Endodermal cell (in vitro differentiated cells): ENCODE measurements at regions not wholly inside any gene's neighbourhood (a gene's known extent, or its start where the extent isn't known, plus 50 kb on each side); places are given as distances from the start of the nearest gene placed in this dataset.

Experiments used
- DNase-seq: peaks from one replicate; pipeline ENCODE4 v3.0.0-alpha.2; 2017
- H3K27ac ChIP-seq: 2 replicates; pipeline ENCODE4 v1.5.1; 2013; ENCODE audit warnings: mild to moderate bottlenecking, low read depth, low read length, moderate library complexity
- H3K27me3 ChIP-seq: 2 replicates; pipeline ENCODE4 v1.6.1; 2013; ENCODE audit warnings: mild to moderate bottlenecking, low read length, moderate library complexity; ENCODE audit not compliant: insufficient read depth, control insufficient read depth, poor library complexity, severe bottlenecking
- H3K36me3 ChIP-seq: 2 replicates; pipeline ENCODE4 v1.7.0; 2013; ENCODE audit warnings: mild to moderate bottlenecking, low read length, moderate library complexity; ENCODE audit not compliant: control insufficient read depth, insufficient read depth
- H3K4me1 ChIP-seq: one replicate; pipeline ENCODE4 v1.7.0; 2013; ENCODE audit warnings: low read length; ENCODE audit not compliant: control insufficient read depth, insufficient read depth
- H3K4me3 ChIP-seq: 2 replicates; pipeline ENCODE4 v1.5.1; 2013; ENCODE audit warnings: mild to moderate bottlenecking, low read length, moderate library complexity
- H3K9ac ChIP-seq: 2 replicates; pipeline ENCODE4 v1.6.1; 2013; ENCODE audit warnings: mild to moderate bottlenecking, low read length, moderate library complexity; ENCODE audit not compliant: poor library complexity, severe bottlenecking; ENCODE audit errors: extremely low read depth
- H3K9me3 ChIP-seq: 2 replicates; pipeline ENCODE4 v1.6.1; 2013; ENCODE audit warnings: mild to moderate bottlenecking, low read length, moderate library complexity; ENCODE audit not compliant: control insufficient read depth
- H3K27ac Mint-ChIP-seq: 2 replicates; pipeline ENCODE4 v1.8.0; 2020; ENCODE audit warnings: mixed read lengths
- H3K27me3 Mint-ChIP-seq: 2 replicates; pipeline ENCODE4 v1.8.0; 2021; ENCODE audit warnings: mild to moderate bottlenecking, mixed read lengths; ENCODE audit not compliant: insufficient read depth
- H3K36me3 Mint-ChIP-seq: 2 replicates; pipeline ENCODE4 v1.8.0; 2020; ENCODE audit warnings: low read depth, mixed read lengths
- H3K4me1 Mint-ChIP-seq: 2 replicates; pipeline ENCODE4 v1.8.0; 2020; ENCODE audit warnings: mixed read lengths
- H3K4me3 Mint-ChIP-seq: 2 replicates; pipeline ENCODE4 v1.8.0; 2020; ENCODE audit warnings: mild to moderate bottlenecking, moderate library complexity, mixed read lengths
- H3K9me3 Mint-ChIP-seq: 2 replicates; pipeline ENCODE4 v1.8.0; 2020; ENCODE audit warnings: mild to moderate bottlenecking, mixed read lengths
- WGBS, 2 experiments: methylation state at CpG; one replicate each; pipeline versions ENCODE4 v1.1.5 to v1.1.7; 2013; ENCODE audit warnings: missing lambda C conversion rate in 2 of 2, mixed read lengths in 1 of 2; ENCODE audit not compliant: insufficient coverage in 1 of 2, insufficient read length in 1 of 2; 5-methylcytosine and 5-hydroxymethylcytosine counted together
- TF ChIP-seq, protein P1 (sequence below): fragments of 200-600 bp; sonication (generic); conservative IDR thresholded peaks from 2 replicates; pipeline ENCODE4 v1.5.0; 2021; ENCODE audit warnings: antibody characterized with exemption, mild to moderate bottlenecking

DNA sequence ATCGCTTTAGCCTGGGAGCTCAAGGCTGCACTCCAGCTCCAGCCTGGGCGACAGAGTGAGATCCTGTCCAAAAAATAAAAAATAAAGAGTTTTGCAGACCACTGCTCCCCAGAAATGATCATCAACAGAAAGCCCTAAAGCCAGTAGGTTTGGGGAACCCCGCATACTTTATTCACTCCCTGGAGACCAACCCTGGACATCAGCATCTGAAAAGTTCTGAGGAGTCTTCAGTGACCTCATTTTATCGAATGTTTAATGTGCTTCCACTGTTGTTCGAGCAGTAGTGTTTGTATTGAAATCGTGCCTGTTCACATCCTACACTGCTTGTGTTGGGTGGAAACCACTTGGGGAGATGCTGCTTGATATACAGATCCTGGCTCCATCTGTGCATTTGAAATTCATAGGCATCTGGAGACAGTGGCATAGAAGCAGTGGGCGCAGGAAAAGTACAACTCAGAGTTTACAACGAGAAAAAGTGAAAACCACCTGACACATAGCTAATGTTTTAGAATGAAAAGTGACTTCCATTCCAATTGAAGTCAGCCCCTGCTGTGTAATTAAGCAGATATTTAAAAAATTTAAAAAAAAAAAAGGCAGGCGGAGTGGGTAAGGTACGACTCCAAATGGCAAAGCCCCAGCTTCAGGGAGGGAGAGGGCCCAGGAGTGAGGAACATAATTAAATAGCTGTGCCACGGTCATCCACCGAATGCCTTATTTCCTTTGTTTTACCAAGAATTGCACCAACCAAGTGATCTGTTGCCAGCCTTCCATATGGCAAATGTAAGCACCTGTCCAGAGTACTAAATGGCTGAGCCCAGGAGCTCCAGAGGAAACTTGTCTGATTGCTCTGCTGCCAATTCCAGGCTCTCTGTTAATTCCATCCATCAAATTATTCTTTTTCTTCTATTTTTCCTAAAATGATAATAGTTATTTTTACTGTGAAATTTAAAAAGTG, 100.4 kb upstream of the NAA20 start:
- Mint-ChIP-seq H3K27me3 (peaks cover 1% of the 10 kb centered on the region), H3K27ac (no peak overlapping the region), H3K36me3 (no peaks in the 10 kb centered on the region), H3K4me1 (peaks cover 17% of the 10 kb centered on the region), H3K4me3 (no peak overlapping the region), H3K9me3 (no peaks in the 10 kb centered on the region)
- Histone ChIP-seq H3K27me3 (no peaks in the 10 kb centered on the region), H3K4me1 (peaks cover 4% of the 10 kb centered on the region), H3K9ac (no peak overlapping the region), H3K9me3 (no peaks in the 10 kb centered on the region), H3K4me3 (no peak overlapping the region), H3K27ac (no peak overlapping the region), H3K36me3 (no peaks in the 10 kb centered on the region)
- no peak for DNase-seq
- TF ChIP-seq, protein P1, sequence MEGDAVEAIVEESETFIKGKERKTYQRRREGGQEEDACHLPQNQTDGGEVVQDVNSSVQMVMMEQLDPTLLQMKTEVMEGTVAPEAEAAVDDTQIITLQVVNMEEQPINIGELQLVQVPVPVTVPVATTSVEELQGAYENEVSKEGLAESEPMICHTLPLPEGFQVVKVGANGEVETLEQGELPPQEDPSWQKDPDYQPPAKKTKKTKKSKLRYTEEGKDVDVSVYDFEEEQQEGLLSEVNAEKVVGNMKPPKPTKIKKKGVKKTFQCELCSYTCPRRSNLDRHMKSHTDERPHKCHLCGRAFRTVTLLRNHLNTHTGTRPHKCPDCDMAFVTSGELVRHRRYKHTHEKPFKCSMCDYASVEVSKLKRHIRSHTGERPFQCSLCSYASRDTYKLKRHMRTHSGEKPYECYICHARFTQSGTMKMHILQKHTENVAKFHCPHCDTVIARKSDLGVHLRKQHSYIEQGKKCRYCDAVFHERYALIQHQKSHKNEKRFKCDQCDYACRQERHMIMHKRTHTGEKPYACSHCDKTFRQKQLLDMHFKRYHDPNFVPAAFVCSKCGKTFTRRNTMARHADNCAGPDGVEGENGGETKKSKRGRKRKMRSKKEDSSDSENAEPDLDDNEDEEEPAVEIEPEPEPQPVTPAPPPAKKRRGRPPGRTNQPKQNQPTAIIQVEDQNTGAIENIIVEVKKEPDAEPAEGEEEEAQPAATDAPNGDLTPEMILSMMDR, result no peak
- WGBS, 2 experiments, result 92 to 93% methylated on average over 8 to 12 of the region's 12 CpGs

DNA sequence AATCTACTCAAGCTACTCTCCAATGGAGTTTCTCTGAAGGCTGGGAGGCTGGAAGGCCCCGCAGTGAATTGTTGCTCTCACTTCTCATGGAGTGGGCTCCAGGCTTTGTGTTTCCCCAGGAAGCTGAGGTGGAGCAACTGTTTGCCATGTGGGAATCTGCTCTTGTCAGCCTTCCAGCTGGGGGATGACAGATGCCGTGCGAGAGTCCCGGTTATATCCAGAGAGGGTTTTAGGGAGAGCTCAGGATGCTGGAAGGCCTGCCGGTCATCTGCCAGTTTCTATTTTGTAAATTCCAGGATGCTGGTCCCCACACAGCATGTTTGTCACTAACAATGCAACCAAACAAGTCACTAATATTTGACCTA, 98.2 kb upstream of the NAA20 start:
- TF ChIP-seq, protein P1, result no peak
- Mint-ChIP-seq H3K27me3 (peaks cover 1% of the 10 kb centered on the region), H3K9me3 (no peaks in the 10 kb centered on the region), H3K27ac (no peak overlapping the region), H3K4me3 (no peak overlapping the region), H3K36me3 (no peaks in the 10 kb centered on the region), H3K4me1 (peaks cover 18% of the 10 kb centered on the region)
- no peaks in the 10 kb centered on the region for H3K9me3 ChIP-seq
- no peaks in the 10 kb centered on the region for H3K36me3 ChIP-seq
- whole genome bisulfite sequencing, 2 experiments, result 80 to 89% methylated on average over 4 to 5 of the region's 5 CpGs
- peaks cover 4% of the 10 kb centered on the region for H3K4me1 ChIP-seq
- H3K9ac ChIP-seq, result no peak overlapping the region
- H3K27me3 ChIP-seq, result no peaks in the 10 kb centered on the region
- no peak for DNase-seq
- H3K4me3 ChIP-seq, result no peak overlapping the region
- no peak overlapping the region for H3K27ac ChIP-seq

DNA sequence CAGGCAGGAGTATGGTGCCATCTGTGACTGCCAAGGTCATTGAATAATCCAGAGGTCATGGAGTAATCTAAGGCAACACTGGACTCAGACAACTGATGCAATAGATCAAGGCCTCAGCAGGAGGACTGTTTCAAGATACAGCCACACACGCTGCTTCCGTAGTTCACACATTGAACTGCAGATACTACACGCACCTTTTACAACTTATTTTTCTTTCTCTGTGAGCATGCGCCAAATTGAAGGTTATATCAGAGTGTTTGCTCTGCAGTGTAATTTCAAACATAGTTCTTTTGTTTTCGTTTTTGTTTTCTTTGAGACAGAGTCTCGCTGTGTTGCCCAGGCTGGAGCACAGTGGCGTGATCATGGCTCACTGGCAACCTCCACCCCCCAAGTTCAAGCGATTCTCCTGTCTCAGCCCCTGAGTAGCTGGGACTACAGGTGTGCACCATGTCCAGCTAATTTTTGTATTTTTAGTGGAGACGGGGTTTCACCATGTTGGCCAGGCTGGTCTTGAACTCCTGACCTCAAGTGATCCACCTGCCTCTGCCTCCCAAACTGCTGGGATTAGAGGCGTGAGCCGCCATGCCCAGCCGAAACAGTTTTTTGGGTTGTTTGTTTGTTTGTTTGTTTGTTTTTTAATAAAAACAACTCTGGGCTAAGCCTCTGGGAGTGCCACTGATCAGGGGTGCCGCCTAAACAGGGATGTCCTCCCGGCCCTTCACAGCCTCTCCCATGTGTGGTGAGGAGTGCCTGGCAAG, 96.6 kb upstream of the NAA20 start:
- TF ChIP-seq, protein P1, result no peak
- no peaks in the 10 kb centered on the region for H3K27me3 Mint-ChIP-seq
- peaks cover 4% of the 10 kb centered on the region for H3K4me1 ChIP-seq
- H3K9me3 ChIP-seq, result no peaks in the 10 kb centered on the region
- H3K4me3 Mint-ChIP-seq, result no peak overlapping the region
- peaks cover 18% of the 10 kb centered on the region for H3K4me1 Mint-ChIP-seq
- H3K36me3 ChIP-seq, result no peaks in the 10 kb centered on the region
- no peaks in the 10 kb centered on the region for H3K27me3 ChIP-seq
- no peak for DNase-seq
- H3K36me3 Mint-ChIP-seq, result no peaks in the 10 kb centered on the region
- no peak overlapping the region for H3K9ac ChIP-seq
- no peak overlapping the region for H3K4me3 ChIP-seq
- no peak overlapping the region for H3K27ac Mint-ChIP-seq
- H3K27ac ChIP-seq, result no peak overlapping the region
- 93 to 95% methylated on average over 11 to 14 of the region's 14 CpGs for WGBS, 2 experiments
- no peaks in the 10 kb centered on the region for H3K9me3 Mint-ChIP-seq
